Spleen (tissue), 7 donors: ENCODE measurements at regions not wholly inside any gene's neighbourhood (a gene's known extent, or its start where the extent isn't known, plus 50 kb on each side); places are given as distances from the start of the nearest gene placed in this dataset.

Experiments
- CTCF ChIP-seq, 11 experiments: fragments of 200-600 bp in 7 of 11; fragments of 450-650 bp in 4 of 11; sonication (generic) in 4 of 11; IDR thresholded peaks in 8 of 11; conservative IDR thresholded peaks in 3 of 11; 1 replicate in 7 of 11; 2 replicates in 4 of 11; pipeline versions ENCODE4 v1.4.0 to v1.8.0; 2016 to 2021; ENCODE audit warnings: antibody characterized with exemption in 11 of 11, inconsistent platforms in 4 of 11, mild to moderate bottlenecking in 1 of 11
- POLR2A ChIP-seq, 3 donors: fragments of 450-650 bp; IDR thresholded peaks; one replicate each; pipeline ENCODE4 v1.5.1; 2017; ENCODE audit warnings: antibody characterized with exemption in 3 of 3, mild to moderate bottlenecking in 1 of 3
- POLR2AphosphoS5 ChIP-seq, 3 donors: sonication (generic); formaldehyde crosslinking; IDR thresholded peaks; one replicate each; pipeline ENCODE4 v1.5.1; 2017; ENCODE audit warnings: antibody characterized with exemption in 3 of 3
- donor health status: DM: no; HTN: no; CAD: no; lungs with moderate emphysema.
- donor health status: DM: no; HTN: no; CAD: no.
- donor health status: DM: no; HTN: no; CAD: no.

DNA sequence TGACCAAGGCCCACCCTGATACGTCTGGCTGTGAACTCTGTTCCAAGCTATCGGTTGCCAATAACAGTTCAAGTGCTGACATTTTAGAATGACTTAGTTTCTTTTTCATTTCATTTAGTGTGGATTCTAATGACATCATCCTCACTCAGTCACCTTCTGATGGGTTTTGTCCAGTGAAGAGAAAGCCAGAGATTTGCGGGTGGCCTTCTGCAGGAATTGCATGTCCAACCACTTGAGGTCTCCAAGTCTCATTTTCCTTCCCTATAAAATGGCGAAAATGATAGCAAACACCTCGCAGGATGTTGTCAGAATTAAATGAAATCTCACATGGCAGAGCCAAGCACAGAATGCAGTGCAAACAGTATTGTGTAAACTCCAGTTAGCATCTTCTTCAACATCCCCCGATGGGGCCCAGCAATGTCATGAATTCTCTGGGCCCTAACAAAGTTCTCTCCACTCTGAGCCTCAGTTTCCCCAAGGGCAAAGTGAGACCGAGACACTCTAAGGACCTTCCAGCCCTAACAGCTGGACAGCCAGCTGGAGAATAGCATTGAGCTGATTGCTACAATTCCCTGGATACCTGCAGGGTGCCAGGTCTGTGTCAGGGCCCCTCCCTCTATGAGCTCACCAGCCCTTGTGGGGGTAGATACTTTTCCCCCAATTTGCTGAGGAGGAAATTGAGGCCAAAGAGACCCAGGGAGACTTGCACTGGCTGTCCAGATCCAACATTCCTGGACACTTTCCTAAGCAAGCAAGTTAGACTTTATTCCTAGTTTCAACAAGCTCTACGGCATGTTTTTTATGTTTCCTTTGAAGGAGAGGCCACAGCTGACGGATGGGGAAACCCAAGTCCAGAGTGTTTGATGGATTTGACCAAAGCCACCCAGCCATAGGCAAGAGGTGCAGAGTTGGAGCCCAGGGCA is 286.7 kb downstream of the MN1 start:
- TF ChIP-seq CTCF (IDR thresholded peaks at IDR 0.05 in 8 of 11, conservative IDR thresholded peaks at IDR 0.05 in 3 of 11), result no peak
- TF ChIP-seq POLR2A (IDR thresholded peaks at IDR 0.05), result no peak
- no peak for TF ChIP-seq POLR2AphosphoS5 (IDR thresholded peaks at IDR 0.05)
